ENCODE measurements at regions not wholly inside any gene's neighbourhood (a gene's known extent, or its start where the extent isn't known, plus 50 kb on each side); places are given as distances from the start of the nearest gene placed in this dataset.
"Not testable (repeated sequence)": the region's sequence is repeated elsewhere in the genome, so short reads cannot be mapped to it uniquely, and the experiment has no call there.

DNA sequence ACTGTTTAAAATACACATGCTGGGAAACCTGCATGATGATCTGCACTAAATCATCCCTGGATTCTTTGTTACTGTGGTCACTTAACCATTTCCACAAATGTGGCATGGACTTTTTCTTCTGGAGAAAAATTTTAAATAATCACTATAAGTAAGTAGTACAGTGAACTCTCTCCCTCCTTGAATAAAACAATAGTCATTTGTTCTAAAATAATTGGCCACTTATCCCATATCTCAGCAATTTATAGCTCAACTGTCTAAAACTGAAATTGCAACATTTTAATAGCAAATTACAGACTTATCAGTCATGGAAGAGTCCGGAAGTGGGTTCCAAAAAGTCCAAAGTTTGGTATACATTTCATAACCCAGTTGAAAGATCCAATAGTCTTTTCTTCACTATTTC lies 90.9 kb downstream of the MTERF1 start:
- TF ChIP-seq CTCF (IDR thresholded peaks at IDR 0.05; ENCODE audit: low read depth, low read length, missing control alignments) = no peak
- no peak overlapping the region for H3K4me3 ChIP-seq (ENCODE audit: low read depth, low read length)
- no peak for DNase-seq (ENCODE audit: low read depth)

DNA sequence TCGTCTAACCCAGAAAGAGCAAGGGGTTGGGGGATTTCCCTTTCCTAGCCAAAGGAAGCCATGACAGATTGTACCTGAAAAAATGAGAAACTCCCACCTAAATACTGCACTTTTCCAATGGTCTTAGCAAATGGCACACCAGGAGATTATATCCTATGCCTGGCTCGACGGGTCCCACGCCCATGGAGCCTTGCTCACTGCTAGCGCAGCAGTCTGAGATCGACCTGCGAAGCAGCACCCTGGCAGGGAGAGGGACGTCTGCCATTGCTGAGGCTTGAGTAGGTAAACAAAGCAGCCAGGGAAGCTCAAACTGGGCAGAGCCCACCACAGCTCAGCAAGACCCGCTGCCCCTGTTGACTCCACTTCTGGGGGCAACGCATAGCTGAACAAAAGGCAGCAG lies 89.9 kb downstream of the MTERF1 start:
- not testable (repeated sequence) for DNase-seq (ENCODE audit: low read depth); H3K4me3 ChIP-seq (ENCODE audit: low read depth, low read length)

- TF ChIP-seq CTCF (IDR thresholded peaks at IDR 0.05; ENCODE audit: low read depth, low read length, missing control alignments) = no peak
- no peak for DNase-seq (ENCODE audit: low read depth)
- no peak overlapping the region for H3K4me3 ChIP-seq (ENCODE audit: low read depth, low read length)
Measured at GRCh38 chr7:91796122-91796521, 84.4 kb downstream of the MTERF1 start.

GRCh38 chr7:91798425-91798824 lies 82.1 kb downstream of the MTERF1 start:
- DNase-seq (ENCODE audit: low read depth) = no peak
- no peak for TF ChIP-seq CTCF (IDR thresholded peaks at IDR 0.05; ENCODE audit: low read depth, low read length, missing control alignments)
- no peak overlapping the region for H3K4me3 ChIP-seq (ENCODE audit: low read depth, low read length)

- no peak for TF ChIP-seq CTCF (IDR thresholded peaks at IDR 0.05; ENCODE audit: low read depth, low read length, missing control alignments)
- DNase-seq (ENCODE audit: low read depth) = no peak
- H3K4me3 ChIP-seq (ENCODE audit: low read depth, low read length) = no peak overlapping the region
Measured at GRCh38 chr7:91800389-91800788, 80.1 kb downstream of the MTERF1 start.

GRCh38 chr7:91801331-91801983 lies 79.0 kb downstream of the MTERF1 start:
- TF ChIP-seq CTCF (IDR thresholded peaks at IDR 0.05; ENCODE audit: low read depth, low read length, missing control alignments) = no peak
- DNase-seq (ENCODE audit: low read depth) = no peak
- no peak overlapping the region for H3K4me3 ChIP-seq (ENCODE audit: low read depth, low read length)

GRCh38 chr7:91811236-91811635 lies 69.3 kb downstream of the MTERF1 start:
- no peak overlapping the region for H3K4me3 ChIP-seq (ENCODE audit: low read depth, low read length)
- no peak for TF ChIP-seq CTCF (IDR thresholded peaks at IDR 0.05; ENCODE audit: low read depth, low read length, missing control alignments)
- no peak for DNase-seq (ENCODE audit: low read depth)

Data from GM12864 (cell line).